ENCODE measurements at regions not wholly inside any gene's neighbourhood (a gene's known extent, or its start where the extent isn't known, plus 50 kb on each side); places are given as distances from the start of the nearest gene placed in this dataset.

GRCh38 chr10:15462253-15462897 lies 91.3 kb upstream of the FAM171A1 start:
- DNase-seq = no peak

DNA sequence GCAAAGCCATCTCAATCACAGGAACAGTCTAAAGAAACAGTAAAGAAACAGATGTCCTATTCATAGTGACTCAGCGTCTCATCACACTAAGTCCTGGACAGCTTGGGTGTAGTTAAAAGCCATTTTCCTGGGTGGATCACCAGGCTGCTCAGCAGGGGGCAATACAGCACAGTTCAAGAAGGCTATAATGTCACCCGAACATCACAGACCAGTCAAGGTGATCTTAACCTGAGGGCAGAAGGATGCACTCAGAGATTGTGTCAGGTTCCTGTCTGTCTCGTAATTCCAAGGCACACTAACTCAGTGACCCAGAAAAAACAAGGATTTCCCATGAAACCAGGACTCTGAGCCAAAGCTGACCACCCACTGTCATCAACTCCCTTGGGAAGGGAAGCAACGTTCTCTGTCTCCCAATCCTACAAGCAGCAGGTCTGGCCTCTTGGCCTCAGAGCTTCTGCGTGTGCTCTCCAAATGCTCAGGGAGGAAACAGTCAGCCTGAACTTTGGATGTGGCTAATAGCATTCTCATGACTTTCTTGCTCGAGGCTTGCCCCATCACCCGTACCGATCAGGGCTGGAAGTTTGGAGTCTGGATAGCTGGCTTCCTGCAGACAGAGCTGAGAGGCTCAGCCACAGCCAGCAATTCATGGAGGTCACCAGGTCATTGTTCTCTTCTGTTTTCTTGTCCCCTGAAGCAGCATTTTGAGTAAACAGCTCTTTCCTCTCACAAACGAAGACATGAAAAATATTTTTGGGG lies 90.4 kb upstream of the FAM171A1 start:
- DNase-seq = no peak

DNA sequence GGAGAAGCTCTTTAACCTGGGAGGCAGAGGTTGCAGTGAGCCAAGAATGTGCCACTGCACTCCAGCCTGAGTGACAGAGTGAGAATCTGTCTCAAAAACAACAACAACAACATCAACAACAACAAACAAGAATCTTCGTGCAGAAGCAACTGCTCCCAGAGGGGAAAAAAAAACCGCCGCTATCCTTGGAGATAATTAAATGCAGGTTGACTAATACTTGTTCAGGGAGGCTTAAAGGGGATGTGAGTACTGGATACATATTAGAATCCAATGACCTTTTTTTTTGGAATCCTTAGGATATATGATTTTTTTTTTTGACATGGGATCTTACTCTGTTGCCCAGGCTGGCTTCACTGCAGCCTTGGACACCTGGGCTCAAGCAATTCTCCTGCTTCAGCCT lies 89.6 kb upstream of the FAM171A1 start:
- DNase-seq = no peak

- no peak for DNase-seq
Measured at GRCh38 chr10:15459218-15459617, 88.1 kb upstream of the FAM171A1 start.

- no peak for DNase-seq
Measured at GRCh38 chr10:15457382-15457781, 86.3 kb upstream of the FAM171A1 start.

- DNase-seq = no peak
Measured at GRCh38 chr10:15455456-15455855, 84.4 kb upstream of the FAM171A1 start.

DNA sequence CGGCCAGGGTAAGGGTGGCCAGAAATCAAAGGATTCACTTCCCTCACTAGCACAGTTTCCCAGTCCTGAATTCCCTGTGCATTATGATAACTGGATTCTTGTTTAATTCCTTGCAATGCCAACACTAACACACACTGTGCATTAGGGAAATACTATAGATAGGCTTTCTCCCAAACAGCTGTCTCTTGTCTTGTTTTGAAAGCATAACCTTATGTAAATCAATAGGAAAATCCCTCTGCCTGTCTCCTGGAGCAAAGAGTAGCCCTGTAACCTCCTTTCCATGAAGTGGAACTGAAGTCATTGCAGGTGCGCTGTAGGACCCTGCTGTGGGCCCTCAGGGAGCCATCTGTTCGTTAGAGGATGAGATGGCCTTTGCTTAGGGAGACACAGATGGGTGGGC lies 82.8 kb upstream of the FAM171A1 start:
- DNase-seq = no peak

GRCh38 chr10:15453457-15453856 lies 82.4 kb upstream of the FAM171A1 start:
- no peak for DNase-seq

DNA sequence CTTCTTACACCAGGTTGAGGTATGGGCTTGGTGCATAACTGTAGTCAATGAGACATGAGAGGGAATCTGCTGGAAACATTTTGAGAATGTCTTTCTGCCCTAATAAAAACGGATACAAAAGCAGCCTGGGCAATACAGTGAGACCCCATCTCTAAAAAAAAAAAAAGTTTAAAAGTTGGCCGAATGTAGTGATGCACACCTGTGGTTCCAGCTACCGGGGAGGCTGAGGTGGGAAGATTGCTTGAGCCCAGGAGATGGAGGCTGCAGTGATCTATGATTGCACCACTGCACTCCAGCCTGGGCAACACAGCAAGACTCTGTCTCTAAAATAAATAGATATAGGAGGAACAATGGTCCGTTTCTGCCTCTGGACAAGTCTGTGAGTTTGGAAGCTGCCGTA lies 81.5 kb upstream of the FAM171A1 start:
- DNase-seq = no peak

- DNase-seq = no peak
Measured at GRCh38 chr10:15451137-15452094, 80.3 kb upstream of the FAM171A1 start.

- no peak for DNase-seq
Measured at GRCh38 chr10:15448598-15448997, 77.5 kb upstream of the FAM171A1 start.

DNA sequence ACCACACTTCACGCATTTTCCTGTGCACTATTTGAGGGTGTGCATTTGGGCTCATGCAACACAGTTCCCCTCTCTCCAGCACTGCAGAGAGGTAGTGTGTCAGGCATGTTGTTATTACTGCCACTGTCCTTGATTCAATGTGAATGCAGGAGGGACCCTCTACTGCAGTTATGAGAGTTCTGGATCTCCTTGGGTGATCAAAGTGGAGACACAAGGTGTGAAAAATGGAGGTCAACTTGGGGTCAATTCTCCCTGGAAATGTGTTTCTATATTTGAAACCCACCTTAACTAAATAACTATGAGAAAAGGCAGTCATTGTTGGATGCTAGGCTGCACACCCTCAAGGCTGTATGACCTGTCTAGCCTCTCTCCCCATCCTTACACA lies 73.9 kb upstream of the FAM171A1 start:
- no peak for DNase-seq

GRCh38 chr10:15444105-15445005 lies 73.3 kb upstream of the FAM171A1 start:
- no peak for DNase-seq

DNA sequence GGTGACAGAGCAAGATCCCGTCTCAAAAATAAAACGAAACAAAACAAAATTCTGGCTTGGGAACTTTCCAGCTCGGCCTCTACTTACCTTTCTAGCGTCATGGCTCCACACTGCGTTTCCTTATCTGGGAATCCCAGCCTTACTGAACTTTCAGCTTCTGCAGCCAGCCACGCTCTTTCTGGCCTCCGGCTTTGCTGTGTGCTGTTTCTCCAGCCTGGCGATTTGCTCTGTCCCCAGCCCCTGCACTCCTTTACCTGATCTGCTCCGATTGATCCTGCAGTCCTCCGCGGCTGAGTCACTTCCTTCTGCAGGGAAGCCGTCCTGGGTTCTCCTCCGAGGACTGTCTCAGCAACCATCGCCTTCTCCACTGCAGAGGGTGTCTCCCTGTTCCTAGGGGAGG lies 71.0 kb upstream of the FAM171A1 start:
- DNase-seq = no peak

- no peak for DNase-seq
Measured at GRCh38 chr10:15440204-15440711, 69.2 kb upstream of the FAM171A1 start.

DNA sequence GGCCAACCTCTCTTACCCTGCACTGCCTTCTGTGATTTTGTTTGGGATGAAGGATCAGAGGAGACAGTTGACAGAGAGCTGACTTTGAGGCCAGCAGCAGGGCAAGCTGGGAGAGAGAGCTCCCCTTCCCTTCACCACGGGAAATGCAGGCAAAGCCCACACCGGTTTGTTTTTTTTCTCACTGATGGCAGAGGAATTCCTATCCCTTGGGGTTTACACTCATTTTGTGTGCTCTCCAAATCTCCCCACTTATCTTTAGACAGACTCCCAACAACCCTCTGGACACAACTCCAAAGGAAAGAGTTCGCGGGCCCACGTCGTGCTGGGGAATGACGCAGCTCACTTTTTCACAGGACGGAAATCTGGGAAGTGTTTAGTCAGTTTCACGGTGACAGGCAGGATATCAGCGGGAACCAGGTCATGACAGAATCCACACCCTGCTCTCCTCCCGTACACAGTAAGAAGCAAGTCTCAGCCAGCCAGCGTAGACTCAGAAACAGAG lies 68.3 kb upstream of the FAM171A1 start:
- no peak for DNase-seq

- DNase-seq = no peak
Measured at GRCh38 chr10:15436696-15437095, 65.6 kb upstream of the FAM171A1 start.

DNA sequence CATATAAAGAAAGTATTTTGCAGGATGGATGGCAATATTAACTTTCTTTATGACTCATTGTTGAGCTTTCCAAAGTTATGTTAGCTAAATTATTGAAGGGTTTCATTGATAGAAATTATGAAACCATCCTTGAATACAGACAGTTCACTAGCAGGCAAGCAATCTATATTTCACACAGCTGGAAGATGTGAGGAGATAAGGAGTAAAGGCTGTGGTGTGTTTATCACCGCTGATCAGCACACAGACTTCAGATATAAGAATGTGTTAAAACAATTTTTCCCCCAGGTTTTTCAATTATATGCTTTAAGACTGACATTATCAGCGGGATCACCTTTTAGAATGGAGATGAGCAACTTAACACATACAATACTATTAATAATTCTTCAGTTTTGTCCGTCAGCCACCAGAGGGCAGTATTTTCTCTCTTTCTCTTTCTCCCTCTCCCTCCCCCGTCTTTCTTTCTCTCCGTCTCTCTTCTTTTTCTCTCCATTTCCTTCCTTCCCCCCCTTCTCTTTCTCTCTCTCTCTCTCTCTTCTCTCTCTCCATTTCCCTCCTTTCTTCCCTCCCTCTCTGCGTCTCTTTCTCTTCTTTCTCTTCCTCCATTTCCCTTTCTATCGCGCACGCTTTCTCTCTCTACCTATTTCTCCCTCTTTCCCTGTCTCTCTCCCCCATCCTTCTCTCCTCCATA lies 62.9 kb upstream of the FAM171A1 start:
- peak in 1 of 2 experiments; percentile 43 for DNase-seq

DNA sequence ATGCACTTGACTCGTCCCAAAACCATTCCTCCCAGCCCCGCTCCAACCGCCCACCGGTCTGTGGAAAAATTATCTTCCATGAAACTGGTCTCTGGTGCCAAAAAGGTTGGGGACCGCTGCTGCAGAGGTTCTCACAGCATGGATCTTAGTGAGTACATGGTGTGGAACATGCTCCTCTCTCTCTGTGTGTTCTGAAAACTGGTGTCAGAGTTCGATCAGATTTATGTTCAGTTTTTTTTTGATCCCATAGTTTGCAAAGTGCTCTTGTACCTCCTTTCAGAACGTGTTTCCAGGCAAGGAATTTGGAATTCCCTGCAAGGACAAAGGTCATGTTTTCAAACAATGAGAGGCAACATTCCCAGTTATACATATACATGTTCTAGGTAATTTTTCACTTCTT lies 61.2 kb upstream of the FAM171A1 start:
- no peak for DNase-seq

GRCh38 chr10:15430969-15431771 lies 60.1 kb upstream of the FAM171A1 start:
- no peak for DNase-seq

- no peak for DNase-seq
Measured at GRCh38 chr10:15428681-15429080, 57.6 kb upstream of the FAM171A1 start.

Measured in SHP77 (cell line).